ENCODE measurements at regions not wholly inside any gene's neighbourhood (a gene's known extent, or its start where the extent isn't known, plus 50 kb on each side); places are given as distances from the start of the nearest gene placed in this dataset.

DNA sequence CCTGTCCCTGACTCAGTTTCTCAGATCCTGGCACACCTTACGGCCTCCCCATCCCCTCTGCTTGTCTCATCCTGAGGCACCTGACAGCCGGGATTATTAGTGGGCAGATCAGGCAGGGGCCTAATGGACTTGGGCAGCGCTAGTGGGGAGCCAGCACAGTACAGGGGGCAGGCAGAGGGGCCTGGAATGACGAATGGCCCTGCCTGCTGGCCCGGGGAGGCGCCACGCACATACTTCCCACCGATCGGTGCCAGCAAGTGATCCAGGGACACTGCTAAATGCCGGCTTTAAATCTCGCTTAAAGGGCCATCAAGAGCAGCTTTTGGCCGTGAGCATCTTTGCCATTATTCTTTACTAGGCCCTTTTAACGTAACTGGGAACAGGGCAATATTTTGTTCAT is 188.4 kb downstream of the DHX35 start:
- TF ChIP-seq ZNF232 (CRISPR knock-in tag; IDR thresholded peaks at IDR 0.05) = no peak
- TF ChIP-seq, protein P1, sequence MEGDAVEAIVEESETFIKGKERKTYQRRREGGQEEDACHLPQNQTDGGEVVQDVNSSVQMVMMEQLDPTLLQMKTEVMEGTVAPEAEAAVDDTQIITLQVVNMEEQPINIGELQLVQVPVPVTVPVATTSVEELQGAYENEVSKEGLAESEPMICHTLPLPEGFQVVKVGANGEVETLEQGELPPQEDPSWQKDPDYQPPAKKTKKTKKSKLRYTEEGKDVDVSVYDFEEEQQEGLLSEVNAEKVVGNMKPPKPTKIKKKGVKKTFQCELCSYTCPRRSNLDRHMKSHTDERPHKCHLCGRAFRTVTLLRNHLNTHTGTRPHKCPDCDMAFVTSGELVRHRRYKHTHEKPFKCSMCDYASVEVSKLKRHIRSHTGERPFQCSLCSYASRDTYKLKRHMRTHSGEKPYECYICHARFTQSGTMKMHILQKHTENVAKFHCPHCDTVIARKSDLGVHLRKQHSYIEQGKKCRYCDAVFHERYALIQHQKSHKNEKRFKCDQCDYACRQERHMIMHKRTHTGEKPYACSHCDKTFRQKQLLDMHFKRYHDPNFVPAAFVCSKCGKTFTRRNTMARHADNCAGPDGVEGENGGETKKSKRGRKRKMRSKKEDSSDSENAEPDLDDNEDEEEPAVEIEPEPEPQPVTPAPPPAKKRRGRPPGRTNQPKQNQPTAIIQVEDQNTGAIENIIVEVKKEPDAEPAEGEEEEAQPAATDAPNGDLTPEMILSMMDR (IDR thresholded peaks at IDR 0.05) = no peak
- TF ChIP-seq GABPB1 (CRISPR knock-in tag; IDR thresholded peaks at IDR 0.05) = no peak
- no peak for TF ChIP-seq SMAD4 (CRISPR knock-in tag; IDR thresholded peaks at IDR 0.05)
- TF ChIP-seq, protein P2, sequence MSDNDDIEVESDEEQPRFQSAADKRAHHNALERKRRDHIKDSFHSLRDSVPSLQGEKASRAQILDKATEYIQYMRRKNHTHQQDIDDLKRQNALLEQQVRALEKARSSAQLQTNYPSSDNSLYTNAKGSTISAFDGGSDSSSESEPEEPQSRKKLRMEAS (CRISPR knock-in tag; IDR thresholded peaks at IDR 0.05) = no peak
- no peak for TF ChIP-seq NFYB (CRISPR knock-in tag; conservative IDR thresholded peaks at IDR 0.05; ENCODE audit: low read depth)
- TF ChIP-seq TEAD4 (CRISPR knock-in tag; IDR thresholded peaks at IDR 0.05) = no peak
- TF ChIP-seq SP1 (CRISPR knock-in tag; conservative IDR thresholded peaks at IDR 0.05) = no peak
- TF ChIP-seq ATF1 (CRISPR knock-in tag; IDR thresholded peaks at IDR 0.05) = no peak

Measured in WTC11 (cell line).